HUES48 (cell line): ENCODE measurements at regions not wholly inside any gene's neighbourhood (a gene's known extent, or its start where the extent isn't known, plus 50 kb on each side); places are given as distances from the start of the nearest gene placed in this dataset.

Experiments
- H3K27ac ChIP-seq: one replicate; pipeline ENCODE4 v1.7.0; 2013; ENCODE audit warnings: low read depth, low read length, inconsistent platforms
- H3K27me3 ChIP-seq: 2 replicates; pipeline ENCODE4 v1.6.1; 2013; ENCODE audit warnings: mild to moderate bottlenecking, low read length; ENCODE audit not compliant: control insufficient read depth, insufficient read depth
- H3K36me3 ChIP-seq: 2 replicates; pipeline ENCODE4 v1.6.1; 2013; ENCODE audit warnings: low read length; ENCODE audit not compliant: control insufficient read depth, insufficient read depth
- H3K4me1 ChIP-seq: 2 replicates; pipeline ENCODE4 v1.6.1; 2013; ENCODE audit warnings: mild to moderate bottlenecking, low read length; ENCODE audit not compliant: control insufficient read depth, insufficient read depth
- H3K4me3 ChIP-seq: 2 replicates; pipeline ENCODE4 v1.5.1; 2013; ENCODE audit warnings: mild to moderate bottlenecking, low read depth, low read length
- H3K9ac ChIP-seq: 2 replicates; pipeline ENCODE4 v1.6.1; 2013; ENCODE audit warnings: mild to moderate bottlenecking, low read depth, low read length, moderate library complexity
- H3K9me3 ChIP-seq: 2 replicates; pipeline ENCODE4 v1.6.1; 2013; ENCODE audit warnings: low read length; ENCODE audit not compliant: control insufficient read depth, insufficient read depth

DNA sequence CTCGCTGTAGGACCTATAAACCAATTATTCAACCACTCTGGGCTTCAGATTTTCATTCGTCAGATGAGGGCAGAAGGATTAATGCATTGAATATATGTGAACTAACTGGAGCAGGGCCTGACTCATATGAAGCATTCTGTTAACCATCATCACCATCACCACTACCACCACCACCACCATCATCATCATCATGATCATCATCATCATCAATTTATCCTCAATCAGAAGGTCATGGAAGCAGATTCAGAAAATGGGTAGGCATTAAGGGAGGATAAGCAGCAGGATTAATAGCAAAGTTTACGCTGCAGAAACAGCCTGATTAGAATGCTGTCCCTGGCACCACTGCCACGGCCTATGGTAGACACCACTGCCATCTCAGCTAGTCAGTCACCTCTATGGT lies 407.5 kb upstream of the THBS1 start:
- no peak overlapping the region for H3K4me3 ChIP-seq
- H3K9me3 ChIP-seq: no peaks in the 10 kb centered on the region
- peaks cover 27% of the 10 kb centered on the region for H3K4me1 ChIP-seq
- H3K27me3 ChIP-seq: no peaks in the 10 kb centered on the region
- no peak overlapping the region for H3K9ac ChIP-seq
- H3K36me3 ChIP-seq: no peaks in the 10 kb centered on the region
- no peak overlapping the region for H3K27ac ChIP-seq

DNA sequence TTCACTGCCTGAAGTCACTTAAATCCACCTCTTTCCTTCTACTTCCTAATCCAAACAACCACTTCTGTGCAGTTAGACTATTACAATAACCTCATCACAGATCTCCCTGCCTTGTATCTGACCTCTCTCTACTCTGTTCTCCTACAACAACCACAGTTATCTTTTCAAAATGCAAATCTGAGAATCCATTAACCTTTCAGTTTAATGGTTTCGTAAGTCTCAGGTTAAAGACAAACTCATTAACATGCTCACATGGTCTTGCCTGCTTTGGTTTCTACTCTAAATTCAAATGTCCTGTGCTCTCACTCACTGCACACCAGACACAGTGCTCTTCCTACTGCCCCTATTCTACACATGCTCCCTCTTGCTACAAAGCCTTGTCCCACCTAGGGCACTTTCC lies 406.5 kb upstream of the THBS1 start:
- no peak overlapping the region for H3K9ac ChIP-seq
- peaks cover 21% of the 10 kb centered on the region for H3K4me1 ChIP-seq
- no peaks in the 10 kb centered on the region for H3K9me3 ChIP-seq
- no peaks in the 10 kb centered on the region for H3K27me3 ChIP-seq
- no peak overlapping the region for H3K4me3 ChIP-seq
- H3K36me3 ChIP-seq: no peaks in the 10 kb centered on the region
- no peak overlapping the region for H3K27ac ChIP-seq

DNA sequence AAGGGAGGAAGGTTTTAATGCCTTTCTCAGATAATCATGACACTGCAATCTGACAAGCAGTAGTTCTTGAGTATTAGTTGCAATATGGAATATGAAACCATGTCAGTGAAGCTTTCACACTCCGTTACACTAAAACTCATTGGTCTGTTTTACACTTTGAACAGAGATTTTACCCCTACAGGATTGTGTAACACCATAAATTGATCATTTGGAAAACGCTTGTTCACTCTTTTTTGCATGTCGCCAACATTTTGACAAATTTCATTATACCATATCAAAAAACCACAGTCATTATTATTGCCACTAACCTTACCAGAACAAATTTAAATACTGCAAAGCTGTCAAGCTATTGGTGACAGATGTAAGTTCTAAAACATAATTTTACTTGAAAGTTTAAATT lies 404.8 kb upstream of the THBS1 start:
- Histone ChIP-seq H3K27me3 (no peaks in the 10 kb centered on the region), H3K4me3 (no peak overlapping the region), H3K9ac (no peak overlapping the region), H3K27ac (no peak overlapping the region), H3K4me1 (peaks cover 16% of the 10 kb centered on the region), H3K36me3 (no peaks in the 10 kb centered on the region), H3K9me3 (no peaks in the 10 kb centered on the region)

DNA sequence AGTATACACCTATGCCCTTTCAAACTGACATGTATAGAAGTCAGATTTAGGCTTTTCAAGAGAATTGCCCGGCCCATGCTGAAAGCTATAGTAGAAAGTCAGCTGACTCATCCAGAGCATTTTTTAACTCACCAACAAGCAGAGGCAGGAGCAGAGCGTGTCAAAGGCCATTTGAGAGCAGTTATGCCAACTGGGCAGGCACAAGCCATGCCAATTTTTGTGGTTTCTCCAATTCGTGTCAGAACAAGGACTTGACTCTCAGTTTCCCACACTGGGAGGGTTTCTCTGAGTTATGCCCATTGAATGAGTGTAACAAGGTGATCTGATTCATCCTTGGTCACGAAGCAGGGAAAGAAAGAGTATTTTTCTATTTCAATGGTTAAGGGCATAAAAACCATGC lies 403.3 kb upstream of the THBS1 start:
- no peak overlapping the region for H3K4me3 ChIP-seq
- no peak overlapping the region for H3K27ac ChIP-seq
- no peak overlapping the region for H3K9ac ChIP-seq

DNA sequence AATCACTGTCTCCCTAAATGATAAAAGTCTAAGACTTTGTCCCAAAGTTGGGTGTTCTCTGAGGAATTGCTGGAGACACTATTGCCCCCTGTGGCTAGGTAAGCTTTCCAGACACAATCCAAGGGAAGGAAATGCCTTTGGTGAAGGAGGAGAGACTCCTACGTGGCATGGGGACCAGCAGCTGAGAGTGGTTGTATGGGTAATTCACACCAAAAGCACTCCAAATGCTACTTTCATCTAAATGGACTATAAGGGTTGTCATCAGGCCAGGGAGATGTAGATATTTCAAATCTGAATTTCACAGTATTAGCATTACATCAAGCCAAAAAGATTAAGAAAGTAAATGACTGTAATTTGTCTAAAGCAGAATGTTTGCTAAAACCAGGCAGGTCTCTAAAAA lies 400.8 kb upstream of the THBS1 start:
- Histone ChIP-seq H3K4me1 (no peaks in the 10 kb centered on the region; the same call in 1 of the 2 replicates), H3K9ac (no peak overlapping the region), H3K27ac (no peak overlapping the region)

More for the DNA sequence above, 403.3 kb upstream of the THBS1 start:
- H3K9me3 ChIP-seq: no peaks in the 10 kb centered on the region
- H3K4me1 ChIP-seq: peaks cover 4% of the 10 kb centered on the region
- no peaks in the 10 kb centered on the region for H3K27me3 ChIP-seq
- H3K36me3 ChIP-seq: no peaks in the 10 kb centered on the region

DNA sequence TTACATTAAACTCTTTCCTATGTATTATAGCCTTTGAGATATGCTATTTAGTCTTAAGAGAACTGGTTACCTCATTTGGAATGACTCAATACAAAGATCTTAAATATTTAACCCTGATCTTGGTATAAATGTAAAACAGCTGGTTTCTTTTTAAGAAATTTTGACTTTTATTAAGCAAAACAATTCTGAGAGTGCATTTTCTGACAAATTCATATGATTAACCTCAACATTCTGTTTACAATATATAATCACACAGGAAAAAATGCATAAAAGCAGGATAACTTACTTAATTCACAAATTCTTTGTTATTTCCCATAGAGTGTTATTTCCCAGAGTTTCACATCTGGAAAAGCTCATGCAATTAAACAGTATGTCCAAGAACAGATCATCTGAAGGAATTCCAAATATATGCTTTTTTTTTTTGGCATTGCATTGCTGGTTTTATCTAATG lies 400.4 kb upstream of the THBS1 start:
- Histone ChIP-seq H3K4me1 (no peaks in the 10 kb centered on the region; the same call in 1 of the 2 replicates), H3K9ac (no peak overlapping the region), H3K4me3 (no peak overlapping the region), H3K27ac (no peak overlapping the region), H3K9me3 (no peaks in the 10 kb centered on the region), H3K36me3 (no peaks in the 10 kb centered on the region), H3K27me3 (no peaks in the 10 kb centered on the region)

More for the DNA sequence above, 400.8 kb upstream of the THBS1 start:
- Histone ChIP-seq H3K36me3 (no peaks in the 10 kb centered on the region), H3K4me3 (no peak overlapping the region), H3K9me3 (no peaks in the 10 kb centered on the region), H3K27me3 (no peaks in the 10 kb centered on the region)

DNA sequence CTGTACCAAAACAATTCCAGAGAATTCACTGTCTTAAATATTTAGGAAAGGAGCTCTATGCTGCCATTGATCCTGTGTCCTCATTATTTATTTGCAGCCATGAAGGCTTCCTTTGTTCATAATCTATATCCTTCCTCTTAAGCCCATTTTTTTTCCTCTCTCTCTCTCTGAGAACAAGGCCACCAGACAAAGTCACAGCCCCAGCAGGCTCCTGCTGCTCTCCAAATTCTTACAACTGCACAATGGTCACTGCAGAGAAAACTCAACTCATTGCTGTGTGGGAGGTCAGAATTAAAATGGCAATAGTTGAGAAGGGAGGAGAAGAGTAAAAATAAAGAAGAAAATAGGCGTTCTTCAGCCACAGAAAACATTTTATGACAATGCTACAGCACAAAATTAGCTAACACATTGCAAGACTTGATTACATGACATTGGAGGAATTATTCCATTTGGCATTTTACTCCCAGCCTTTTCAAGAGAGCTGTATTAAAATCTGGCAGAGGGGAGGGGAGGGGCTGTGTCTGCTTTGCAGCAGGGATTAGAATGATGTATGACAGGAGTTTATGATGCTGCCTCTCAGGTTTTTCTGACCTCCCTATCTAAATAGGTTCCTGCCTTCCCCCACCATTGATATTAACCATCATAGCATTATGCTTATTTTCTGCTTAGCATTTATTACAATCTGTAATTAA lies 399.7 kb upstream of the THBS1 start:
- H3K4me1 ChIP-seq: no peaks in the 10 kb centered on the region; the same call in 1 of the 2 replicates
- no peak overlapping the region for H3K4me3 ChIP-seq
- no peaks in the 10 kb centered on the region for H3K9me3 ChIP-seq
- no peaks in the 10 kb centered on the region for H3K36me3 ChIP-seq
- no peak overlapping the region for H3K9ac ChIP-seq
- H3K27ac ChIP-seq: no peak overlapping the region
- no peaks in the 10 kb centered on the region for H3K27me3 ChIP-seq

DNA sequence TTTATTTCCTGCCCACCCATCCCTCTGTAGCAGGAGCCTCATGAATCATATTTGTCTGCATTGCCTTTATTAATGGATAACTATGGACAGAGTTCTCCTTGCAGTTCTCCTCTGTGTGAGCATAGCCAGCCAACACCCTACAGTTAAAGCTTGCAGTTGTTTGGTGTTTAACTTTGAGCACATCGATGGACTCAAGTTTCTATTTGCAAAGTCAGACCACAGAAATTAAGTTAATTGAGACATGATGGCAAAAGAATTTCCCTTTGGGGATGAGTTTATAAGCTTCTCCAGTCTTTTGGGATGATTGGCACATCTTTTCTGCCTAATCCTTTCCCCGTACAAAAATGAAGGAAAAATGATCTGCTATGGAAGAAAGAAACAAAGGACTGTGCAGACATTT lies 398.9 kb upstream of the THBS1 start:
- Histone ChIP-seq H3K4me3 (no peak overlapping the region), H3K9ac (no peak overlapping the region)

DNA sequence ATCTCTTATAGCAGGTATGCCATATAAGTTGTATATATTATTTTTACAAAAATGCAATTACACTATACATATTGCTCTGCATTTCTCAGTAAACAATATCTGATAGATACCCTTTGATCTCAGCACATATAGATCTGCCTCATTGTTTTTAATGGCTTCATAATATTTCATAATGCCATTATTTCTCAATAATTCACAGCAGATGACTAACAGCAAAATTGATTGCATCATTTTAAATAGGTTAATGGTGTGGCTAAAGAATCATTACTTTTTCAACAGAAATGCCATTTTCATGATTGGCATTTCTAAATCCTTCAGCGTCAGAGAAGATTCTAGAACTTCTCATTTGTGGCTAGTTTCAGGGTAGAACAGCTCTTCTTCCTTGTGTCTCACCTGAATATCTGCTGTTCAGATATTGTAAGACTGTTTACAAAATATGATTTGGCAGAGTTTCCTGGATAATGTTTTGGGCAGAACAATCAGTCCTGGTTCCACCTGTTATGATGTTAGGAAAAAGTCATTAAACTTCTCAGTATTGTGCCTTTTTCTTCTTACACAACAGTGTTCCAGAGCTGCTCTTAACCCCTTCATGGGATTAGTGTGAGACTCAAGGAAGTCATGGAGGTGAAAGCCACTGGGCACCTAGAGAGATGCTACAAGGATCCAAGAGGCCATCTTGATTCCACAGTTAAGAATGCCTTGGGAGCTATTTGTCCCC lies 397.6 kb upstream of the THBS1 start:
- H3K4me3 ChIP-seq: no peak overlapping the region
- H3K27me3 ChIP-seq: no peaks in the 10 kb centered on the region
- H3K36me3 ChIP-seq: no peaks in the 10 kb centered on the region
- H3K4me1 ChIP-seq: no peaks in the 10 kb centered on the region; the same call in 1 of the 2 replicates
- H3K27ac ChIP-seq: no peak overlapping the region
- H3K9ac ChIP-seq: no peak overlapping the region
- no peaks in the 10 kb centered on the region for H3K9me3 ChIP-seq

More for the DNA sequence above, 398.9 kb upstream of the THBS1 start:
- no peaks in the 10 kb centered on the region; the same call in 1 of the 2 replicates for H3K4me1 ChIP-seq
- no peaks in the 10 kb centered on the region for H3K27me3 ChIP-seq
- H3K27ac ChIP-seq: no peak overlapping the region
- no peaks in the 10 kb centered on the region for H3K9me3 ChIP-seq
- H3K36me3 ChIP-seq: no peaks in the 10 kb centered on the region

DNA sequence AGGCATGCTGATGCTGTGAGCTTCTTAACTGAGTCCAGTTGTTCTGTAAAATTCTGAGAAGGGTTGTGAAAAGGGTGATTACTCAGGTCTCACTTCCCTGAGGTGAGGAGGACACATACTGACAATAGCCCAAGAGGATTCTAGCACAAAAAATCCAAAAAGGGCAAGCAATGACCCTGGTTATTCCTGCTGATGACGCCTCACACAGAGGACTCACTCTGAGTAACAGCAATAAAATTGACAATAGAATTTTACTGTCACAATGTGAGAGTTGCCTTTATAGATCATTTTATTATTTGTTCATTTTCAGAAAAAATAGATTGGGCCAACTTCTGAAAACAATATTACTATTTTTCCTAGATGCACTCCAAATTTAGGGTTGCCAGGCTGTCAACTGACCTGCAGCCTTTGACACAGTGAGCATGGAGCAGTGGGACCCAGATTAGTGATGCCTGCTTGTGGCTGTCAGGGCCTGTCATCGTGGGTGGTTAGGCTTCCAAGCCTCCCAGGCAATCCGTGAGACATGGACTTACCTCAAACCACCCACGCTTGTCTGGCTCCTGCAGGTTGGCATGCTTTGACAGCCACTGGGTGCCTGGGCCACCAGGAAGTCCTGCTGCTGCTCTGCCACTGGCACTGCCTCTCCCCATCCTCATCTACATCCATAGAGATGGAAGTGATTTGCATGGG lies 396.0 kb upstream of the THBS1 start:
- H3K36me3 ChIP-seq: no peaks in the 10 kb centered on the region
- no peaks in the 10 kb centered on the region; the same call in 1 of the 2 replicates for H3K4me1 ChIP-seq
- H3K9me3 ChIP-seq: no peaks in the 10 kb centered on the region
- H3K27me3 ChIP-seq: no peaks in the 10 kb centered on the region
- no peak overlapping the region for H3K9ac ChIP-seq
- no peak overlapping the region for H3K27ac ChIP-seq
- no peak overlapping the region for H3K4me3 ChIP-seq

DNA sequence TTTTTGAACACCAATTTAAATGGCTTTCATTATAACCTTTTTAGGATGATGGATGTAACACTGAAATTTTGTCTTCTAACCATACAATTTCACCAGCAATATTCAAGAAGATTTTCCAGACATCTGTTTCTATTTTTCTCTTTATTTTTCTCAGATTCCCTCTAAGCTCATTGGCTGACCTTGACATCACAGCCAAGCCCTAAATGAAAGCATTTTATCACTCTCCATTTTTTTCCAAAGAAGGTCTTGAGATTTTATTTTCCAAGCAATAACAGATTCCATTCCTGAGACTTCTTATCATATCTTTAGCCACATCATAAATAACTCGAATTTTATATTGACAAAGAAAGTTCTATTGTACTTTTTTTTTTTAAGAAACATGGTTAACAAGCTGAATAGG lies 392.6 kb upstream of the THBS1 start:
- Histone ChIP-seq H3K4me3 (no peak overlapping the region), H3K36me3 (no peaks in the 10 kb centered on the region), H3K9ac (no peak overlapping the region), H3K27me3 (no peaks in the 10 kb centered on the region), H3K4me1 (no peaks in the 10 kb centered on the region), H3K27ac (no peak overlapping the region), H3K9me3 (no peaks in the 10 kb centered on the region)
